Naive B cell (primary cell): ENCODE measurements at regions not wholly inside any gene's neighbourhood (a gene's known extent, or its start where the extent isn't known, plus 50 kb on each side); places are given as distances from the start of the nearest gene placed in this dataset.
A peak's percentile ranks its signal among the peaks of the same experiment; 100 is the strongest.
"Not testable (repeated sequence)": the region's sequence is repeated elsewhere in the genome, so short reads cannot be mapped to it uniquely, and the experiment has no call there.

ENCODE experiments used
- ATAC-seq, 2 donors: fragments of 150-1000 bp; cut with Tn5 transposase; 2 replicates each; pipeline ENCODE4 v1.10.0; 2021; ENCODE audit warnings: low read depth in 2 of 2, mild to moderate bottlenecking in 2 of 2, moderate library complexity in 2 of 2
- DNase-seq: peaks from one replicate; pipeline ENCODE4 v3.0.0; 2022
- H3K27ac Mint-ChIP-seq, 6 donors: one replicate each; pipeline ENCODE4 v1.8.0; 2020 to 2022; ENCODE audit warnings: mild to moderate bottlenecking in 6 of 6, mixed read lengths in 6 of 6, moderate library complexity in 5 of 6, inconsistent platforms in 2 of 6
- H3K27me3 Mint-ChIP-seq, 3 donors: one replicate each; pipeline ENCODE4 v1.8.0; 2021 to 2022; ENCODE audit warnings: mixed read lengths in 3 of 3, mild to moderate bottlenecking in 1 of 3
- H3K36me3 Mint-ChIP-seq, 2 donors: one replicate each; pipeline ENCODE4 v1.8.0; 2020 to 2022; ENCODE audit warnings: mixed read lengths in 2 of 2, inconsistent platforms in 1 of 2, mild to moderate bottlenecking in 1 of 2
- H3K4me1 Mint-ChIP-seq, 3 donors: one replicate each; pipeline ENCODE4 v1.8.0; 2020 to 2022; ENCODE audit warnings: mixed read lengths in 3 of 3, inconsistent platforms in 1 of 3, mild to moderate bottlenecking in 1 of 3, moderate library complexity in 1 of 3
- H3K4me3 Mint-ChIP-seq, 8 donors: one replicate each; pipeline ENCODE4 v1.8.0; 2020 to 2022; ENCODE audit warnings: mild to moderate bottlenecking in 8 of 8, mixed read lengths in 8 of 8, moderate library complexity in 8 of 8, inconsistent platforms in 2 of 8
- H3K9me3 Mint-ChIP-seq, 7 donors: one replicate each; pipeline ENCODE4 v1.8.0; 2020 to 2022; ENCODE audit warnings: mixed read lengths in 7 of 7, mild to moderate bottlenecking in 5 of 7, inconsistent platforms in 2 of 7, moderate library complexity in 1 of 7

DNA sequence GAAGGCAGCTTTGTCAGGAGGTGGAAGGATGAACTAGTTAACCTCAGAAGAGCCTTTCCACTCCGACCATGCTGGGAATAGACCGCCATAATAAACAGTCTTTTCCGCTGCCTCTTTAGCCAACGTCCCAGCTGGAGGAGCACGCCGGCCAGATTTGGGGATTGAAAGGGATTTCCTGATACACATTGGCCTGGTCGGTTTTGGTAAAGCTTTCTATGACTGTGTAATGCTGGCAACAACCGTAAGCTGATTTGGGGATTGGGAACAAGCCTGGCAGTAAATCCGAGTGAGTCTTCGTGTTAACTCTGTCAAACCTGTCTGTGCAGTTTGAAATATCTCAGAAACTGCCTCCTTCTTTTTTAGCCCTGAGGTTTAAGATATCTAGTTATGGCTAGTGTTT is 87.0 kb downstream of the DAD1 start:
- Mint-ChIP-seq H3K4me3 (no peak overlapping the region), H3K9me3 (no peaks in the 10 kb centered on the region), H3K27ac (peak overlapping the region in 1 of 6 donors; percentile 63), H3K36me3 (no peaks in the 10 kb centered on the region), H3K4me1 (peaks cover 25 to 40% (median 33%) of the 10 kb centered on the region in 3 donors), H3K27me3 (no peaks in the 10 kb centered on the region)
- no peak for ATAC-seq
- DNase-seq = no peak

DNA sequence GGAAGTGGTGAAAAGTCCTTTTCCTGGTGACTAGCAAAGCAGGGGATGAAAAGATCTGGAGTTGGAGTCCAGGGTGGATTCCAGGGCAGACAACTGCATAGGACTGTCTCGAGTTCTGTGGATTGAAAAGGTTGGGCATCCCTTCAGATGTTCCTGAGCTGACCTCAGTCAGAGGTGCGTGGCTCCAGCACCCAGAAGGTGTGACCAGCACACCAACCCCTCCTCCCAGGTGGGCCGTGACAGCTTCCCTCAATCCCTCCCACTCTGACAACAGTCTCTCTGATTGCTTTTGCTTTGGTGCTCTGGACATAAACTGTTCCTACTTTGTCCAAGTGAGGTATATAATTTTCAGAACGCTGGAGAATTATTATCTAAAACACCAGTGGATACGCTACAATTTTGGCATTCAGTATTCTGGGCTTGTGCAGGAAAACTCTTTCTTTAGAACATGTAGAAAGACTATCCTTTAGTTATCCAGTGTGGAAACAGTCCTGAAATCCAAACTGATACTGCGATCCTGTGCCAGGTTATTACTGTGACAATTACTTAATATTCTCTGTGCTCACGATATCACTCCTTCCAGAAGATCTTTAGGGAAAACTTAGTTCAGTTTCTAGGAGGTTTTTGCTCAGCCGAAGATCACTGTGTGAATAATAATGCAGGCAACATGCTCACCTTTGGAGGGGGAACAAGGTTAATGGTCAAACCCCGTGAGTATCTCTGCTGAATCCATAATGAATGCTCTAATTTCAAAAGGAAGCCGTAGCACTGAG is 87.9 kb downstream of the DAD1 start:
- Mint-ChIP-seq H3K4me3 (no peak overlapping the region), H3K36me3 (no peaks in the 10 kb centered on the region), H3K27me3 (no peaks in the 10 kb centered on the region), H3K27ac (peak overlapping the region in 1 of 6 donors; percentile 63), H3K4me1 (peaks cover 28 to 40% (median 30%) of the 10 kb centered on the region in 3 donors), H3K9me3 (no peaks in the 10 kb centered on the region)
- ATAC-seq = no peak
- DNase-seq = no peak

DNA sequence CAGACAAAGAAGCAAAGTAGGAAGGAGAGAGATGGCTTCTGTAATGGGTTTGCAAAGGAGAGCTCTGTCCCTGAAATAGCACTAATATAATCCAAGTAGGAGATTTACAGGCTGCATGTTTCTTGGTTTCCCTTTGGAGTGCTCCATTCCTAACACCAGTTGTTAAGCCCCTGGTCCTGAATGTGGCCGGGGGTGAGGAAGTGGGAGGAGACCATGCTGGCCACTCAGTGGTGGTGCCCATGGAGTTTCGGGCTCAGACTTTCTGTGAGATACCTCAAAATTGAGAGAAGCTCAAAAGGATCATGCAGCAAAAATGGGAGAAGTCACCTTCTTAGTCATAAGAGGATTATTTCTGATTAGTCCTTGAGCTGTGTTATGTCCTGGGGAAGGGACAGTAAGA is 88.5 kb downstream of the DAD1 start:
- no peaks in the 10 kb centered on the region for H3K27me3 Mint-ChIP-seq
- no peak overlapping the region for H3K27ac Mint-ChIP-seq
- no peak overlapping the region for H3K4me3 Mint-ChIP-seq
- H3K9me3 Mint-ChIP-seq = no peaks in the 10 kb centered on the region
- H3K36me3 Mint-ChIP-seq = no peaks in the 10 kb centered on the region
- ATAC-seq (no peak), DNase-seq (no peak)
- H3K4me1 Mint-ChIP-seq = peaks cover 26 to 38% (median 29%) of the 10 kb centered on the region in 3 donors

DNA sequence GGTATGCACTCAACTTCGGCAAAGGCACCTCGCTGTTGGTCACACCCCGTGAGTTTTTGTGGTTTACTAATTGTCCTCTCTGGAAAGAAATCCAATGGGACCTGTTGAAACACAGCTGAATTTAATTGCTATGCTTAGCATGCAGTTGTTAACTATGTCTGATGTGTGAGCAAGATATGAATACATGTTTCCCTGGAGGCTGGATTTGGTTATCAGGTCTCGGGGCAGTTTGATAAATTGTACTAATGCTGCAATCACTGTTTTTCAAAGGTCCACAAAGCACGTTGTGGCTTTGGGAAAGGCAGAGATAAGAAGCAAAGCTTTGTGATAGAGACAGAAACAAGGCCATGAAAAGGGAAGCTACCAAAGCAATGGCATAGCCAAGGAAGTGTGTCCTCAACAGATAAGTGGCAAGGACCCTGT is 91.3 kb downstream of the DAD1 start:
- no peak for ATAC-seq
- Mint-ChIP-seq H3K4me3 (peak overlapping the region in 1 of 8 donors; percentile 18), H3K36me3 (no peaks in the 10 kb centered on the region), H3K9me3 (no peaks in the 10 kb centered on the region), H3K4me1 (peaks cover 22 to 40% (median 38%) of the 10 kb centered on the region in 3 donors), H3K27me3 (no peaks in the 10 kb centered on the region), H3K27ac (peak overlapping the region in 1 of 6 donors; percentile 56)
- DNase-seq = no peak

DNA sequence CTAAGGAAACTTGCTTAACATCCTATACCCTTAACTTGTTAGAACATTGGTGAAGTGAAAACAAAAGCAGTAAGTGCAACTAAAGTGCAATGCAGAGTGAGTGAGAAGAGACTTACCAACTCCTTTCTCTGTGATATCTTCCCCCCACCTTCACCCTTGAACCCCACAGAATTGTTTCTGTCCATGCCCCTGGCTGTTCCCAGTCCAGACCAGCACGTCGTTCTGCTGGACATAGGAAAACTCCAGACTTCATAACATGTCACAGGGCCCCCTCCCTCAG is 91.9 kb downstream of the DAD1 start:
- Mint-ChIP-seq H3K36me3 (no peaks in the 10 kb centered on the region), H3K27me3 (no peaks in the 10 kb centered on the region)

DNA sequence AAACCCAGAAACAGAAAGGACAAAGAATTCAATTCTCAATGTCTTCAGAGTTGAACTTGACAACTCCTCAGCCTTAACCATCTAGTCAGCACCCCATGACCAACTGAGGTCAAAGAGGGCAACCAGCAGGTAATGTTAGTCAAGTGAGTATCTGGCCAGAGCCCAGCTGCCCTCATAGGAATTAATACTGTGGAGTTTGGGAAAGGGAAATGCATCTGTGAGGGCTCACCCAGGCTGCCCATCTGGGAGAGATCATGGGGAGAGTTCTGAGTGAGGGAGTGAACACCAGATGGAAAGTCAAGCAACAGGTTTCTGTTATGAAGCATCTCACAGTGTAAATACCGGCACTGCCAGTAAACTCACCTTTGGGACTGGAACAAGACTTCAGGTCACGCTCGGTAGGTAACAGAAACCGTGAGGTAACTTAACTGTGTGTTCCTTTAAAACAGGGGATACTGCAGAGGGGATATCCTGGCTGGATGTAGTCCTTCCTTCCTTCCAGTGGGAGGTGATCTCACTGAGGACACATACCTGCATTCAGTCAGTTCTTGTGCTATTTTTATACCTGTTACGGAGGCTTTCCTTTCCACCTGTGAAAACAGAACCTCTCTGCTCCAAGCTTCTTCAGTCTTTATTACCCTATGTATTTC is 94.4 kb downstream of the DAD1 start:
- Mint-ChIP-seq H3K27me3 (no peaks in the 10 kb centered on the region), H3K4me1 (peaks cover 42 to 62% (median 48%) of the 10 kb centered on the region in 3 donors), H3K9me3 (no peaks in the 10 kb centered on the region), H3K4me3 (no peak overlapping the region), H3K36me3 (no peaks in the 10 kb centered on the region), H3K27ac (peak overlapping the region in 2 of 6 donors; percentile 76 to 87)
- ATAC-seq (no peak), DNase-seq (no peak)

More for the DNA sequence above, 91.9 kb downstream of the DAD1 start:
- no peaks in the 10 kb centered on the region for H3K9me3 Mint-ChIP-seq
- H3K4me3 Mint-ChIP-seq = peak overlapping the region in 2 of 8 donors; percentile 6 to 37
- H3K27ac Mint-ChIP-seq = peak overlapping the region in 4 of 6 donors; percentile 40 to 86 (median 78)
- H3K4me1 Mint-ChIP-seq = peaks cover 26 to 42% (median 39%) of the 10 kb centered on the region in 3 donors
- no peak for DNase-seq
- peak; percentile 12 to 44 for ATAC-seq

DNA sequence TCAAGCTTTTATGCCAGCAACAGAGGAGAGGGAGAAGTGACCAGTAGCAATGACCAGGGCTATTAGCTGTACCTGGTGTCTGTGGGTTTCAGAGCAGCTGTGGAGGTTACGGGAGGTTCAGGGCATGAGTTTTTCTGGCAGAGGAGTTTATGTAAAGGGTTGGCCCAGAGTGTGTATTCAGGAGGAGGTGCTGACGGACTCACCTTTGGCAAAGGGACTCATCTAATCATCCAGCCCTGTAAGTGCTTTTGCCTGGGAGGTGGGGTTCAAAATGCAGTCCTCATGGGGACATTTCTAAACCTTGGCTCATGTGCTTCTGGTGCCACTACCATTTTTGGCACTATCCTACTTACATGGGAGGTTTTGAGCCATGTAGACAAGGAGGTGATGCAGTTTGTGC is 95.3 kb downstream of the DAD1 start:
- DNase-seq = no peak
- Mint-ChIP-seq H3K27ac (peak overlapping the region in 1 of 6 donors; percentile 75), H3K9me3 (no peaks in the 10 kb centered on the region), H3K36me3 (no peaks in the 10 kb centered on the region), H3K27me3 (no peaks in the 10 kb centered on the region), H3K4me3 (no peak overlapping the region), H3K4me1 (peaks cover 44 to 64% (median 53%) of the 10 kb centered on the region in 3 donors)
- no peak for ATAC-seq

DNA sequence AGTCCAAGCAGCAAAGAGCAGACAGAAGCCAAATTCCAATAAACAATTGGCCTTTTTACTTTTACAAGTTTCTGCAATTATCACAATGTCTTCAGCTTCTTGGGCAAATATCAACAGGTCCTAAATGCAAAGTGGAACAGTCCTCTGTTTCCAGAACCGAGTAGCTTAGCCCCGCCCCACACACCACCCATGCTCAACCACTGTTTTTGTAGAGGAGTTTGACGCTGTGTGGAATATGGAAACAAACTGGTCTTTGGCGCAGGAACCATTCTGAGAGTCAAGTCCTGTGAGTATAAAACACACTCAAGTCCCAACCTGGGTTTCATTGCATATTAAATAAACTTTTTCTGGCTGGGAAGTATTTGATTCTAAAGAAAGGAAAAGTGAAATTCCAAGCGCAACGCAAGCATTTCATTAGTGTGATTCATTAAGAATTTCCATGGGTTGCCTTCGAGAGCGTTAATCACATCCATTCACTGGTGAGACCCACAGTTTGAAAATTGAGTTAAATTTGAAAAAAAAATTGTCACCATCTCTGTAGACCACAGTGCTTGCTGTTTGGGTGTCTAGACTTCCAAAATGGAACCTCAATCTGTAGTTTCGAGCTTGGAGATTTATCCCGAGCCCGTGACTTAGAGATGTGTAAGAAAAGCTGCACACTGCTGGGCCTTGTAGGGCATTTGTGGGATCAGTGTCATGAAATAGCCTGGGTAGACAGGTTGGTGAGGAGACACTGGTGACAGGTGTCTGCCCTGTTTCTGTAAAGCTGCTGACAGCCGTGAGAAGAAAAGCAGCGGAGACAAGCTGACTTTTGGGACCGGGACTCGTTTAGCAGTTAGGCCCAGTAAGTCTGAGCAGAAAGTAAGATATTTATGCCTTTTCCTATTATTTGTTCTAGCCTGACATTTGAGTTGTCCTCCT is 96.1 kb downstream of the DAD1 start:
- H3K36me3 Mint-ChIP-seq = no peaks in the 10 kb centered on the region
- DNase-seq = no peak
- H3K4me1 Mint-ChIP-seq = peaks cover 49 to 66% (median 52%) of the 10 kb centered on the region in 3 donors
- no peak for ATAC-seq
- H3K9me3 Mint-ChIP-seq = no peaks in the 10 kb centered on the region
- no peaks in the 10 kb centered on the region for H3K27me3 Mint-ChIP-seq
- H3K4me3 Mint-ChIP-seq = peak overlapping the region in 1 of 8 donors; percentile 16
- peak overlapping the region in 2 of 6 donors; percentile 27 to 75 for H3K27ac Mint-ChIP-seq

DNA sequence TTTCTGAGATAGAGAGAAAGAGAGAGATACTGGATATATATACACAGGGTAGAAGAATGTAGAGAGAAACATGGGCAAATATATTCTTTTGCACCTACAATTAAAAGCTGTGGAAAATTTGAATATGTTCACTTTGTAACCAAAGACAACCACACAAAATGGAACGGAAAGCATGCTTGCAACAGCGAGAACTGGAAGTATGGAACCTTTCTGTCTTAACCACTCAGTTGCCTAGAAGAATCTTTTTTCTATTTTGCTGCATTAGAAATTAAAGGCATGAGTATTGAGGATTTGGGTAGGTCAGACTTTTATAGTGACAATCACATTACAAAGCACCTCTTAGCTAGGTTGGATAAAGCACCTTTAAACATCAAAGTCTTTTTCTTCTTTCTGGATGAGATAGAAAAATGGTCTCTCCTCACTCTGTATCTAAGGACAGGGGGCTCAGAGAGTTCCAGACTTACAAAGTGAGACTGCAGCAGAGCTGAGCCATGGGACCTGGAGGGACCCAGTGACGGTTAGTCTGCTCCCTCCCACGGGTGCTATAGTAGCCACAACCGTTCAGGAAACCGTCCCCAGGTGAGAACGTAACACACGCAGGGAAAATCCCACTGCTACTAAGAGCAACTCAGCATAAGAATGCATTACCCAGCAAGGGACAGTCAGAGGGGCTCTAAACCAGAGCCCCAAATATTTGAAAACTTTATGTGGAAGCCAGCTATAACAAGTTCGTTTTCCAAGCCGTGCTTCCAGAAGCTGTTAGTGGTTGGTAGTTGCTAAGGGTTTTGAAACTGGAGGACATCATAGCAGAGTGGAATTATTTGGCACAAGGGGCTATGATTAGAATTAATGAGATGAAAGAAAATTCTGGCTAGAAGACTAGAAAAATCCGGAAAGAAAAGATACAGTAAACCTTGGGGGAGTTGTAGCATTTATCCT is 97.1 kb downstream of the DAD1 start:
- Mint-ChIP-seq H3K27me3 (no peaks in the 10 kb centered on the region), H3K36me3 (no peaks in the 10 kb centered on the region), H3K27ac (peak overlapping the region in 3 of 6 donors; percentile 27 to 59 (median 30)), H3K4me3 (peak overlapping the region in 3 of 8 donors; percentile 16 to 31 (median 19)), H3K4me1 (peaks cover 42 to 66% (median 44%) of the 10 kb centered on the region in 3 donors), H3K9me3 (no peaks in the 10 kb centered on the region)
- no peak for DNase-seq
- peak; percentile 54 to 59 for ATAC-seq

DNA sequence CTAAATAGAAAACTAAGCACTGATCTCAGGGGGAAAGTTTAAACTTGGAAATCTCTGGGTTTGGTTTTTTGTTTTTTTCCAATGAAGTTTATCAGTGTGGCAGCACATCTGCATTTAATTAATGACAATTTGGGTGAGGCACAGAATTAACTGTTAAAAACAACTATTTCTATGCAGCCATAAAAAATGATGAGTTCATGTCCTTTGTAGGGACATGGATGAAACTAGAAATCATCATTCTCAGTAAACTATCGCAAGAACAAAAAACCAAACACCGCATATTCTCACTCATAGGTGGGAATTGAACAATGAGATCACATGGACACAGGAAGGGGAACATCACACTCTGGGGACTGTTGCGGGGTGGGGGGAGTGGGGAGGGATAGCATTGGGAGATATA is 98.0 kb downstream of the DAD1 start:
- DNase-seq, H3K4me3 Mint-ChIP-seq, H3K36me3 Mint-ChIP-seq, H3K27me3 Mint-ChIP-seq, H3K9me3 Mint-ChIP-seq, ATAC-seq: not testable (repeated sequence)
- peak overlapping the region in 2 of 6 donors; percentile 22 to 30 for H3K27ac Mint-ChIP-seq
- peaks cover 35 to 63% (median 36%) of the 10 kb centered on the region in 3 donors for H3K4me1 Mint-ChIP-seq

DNA sequence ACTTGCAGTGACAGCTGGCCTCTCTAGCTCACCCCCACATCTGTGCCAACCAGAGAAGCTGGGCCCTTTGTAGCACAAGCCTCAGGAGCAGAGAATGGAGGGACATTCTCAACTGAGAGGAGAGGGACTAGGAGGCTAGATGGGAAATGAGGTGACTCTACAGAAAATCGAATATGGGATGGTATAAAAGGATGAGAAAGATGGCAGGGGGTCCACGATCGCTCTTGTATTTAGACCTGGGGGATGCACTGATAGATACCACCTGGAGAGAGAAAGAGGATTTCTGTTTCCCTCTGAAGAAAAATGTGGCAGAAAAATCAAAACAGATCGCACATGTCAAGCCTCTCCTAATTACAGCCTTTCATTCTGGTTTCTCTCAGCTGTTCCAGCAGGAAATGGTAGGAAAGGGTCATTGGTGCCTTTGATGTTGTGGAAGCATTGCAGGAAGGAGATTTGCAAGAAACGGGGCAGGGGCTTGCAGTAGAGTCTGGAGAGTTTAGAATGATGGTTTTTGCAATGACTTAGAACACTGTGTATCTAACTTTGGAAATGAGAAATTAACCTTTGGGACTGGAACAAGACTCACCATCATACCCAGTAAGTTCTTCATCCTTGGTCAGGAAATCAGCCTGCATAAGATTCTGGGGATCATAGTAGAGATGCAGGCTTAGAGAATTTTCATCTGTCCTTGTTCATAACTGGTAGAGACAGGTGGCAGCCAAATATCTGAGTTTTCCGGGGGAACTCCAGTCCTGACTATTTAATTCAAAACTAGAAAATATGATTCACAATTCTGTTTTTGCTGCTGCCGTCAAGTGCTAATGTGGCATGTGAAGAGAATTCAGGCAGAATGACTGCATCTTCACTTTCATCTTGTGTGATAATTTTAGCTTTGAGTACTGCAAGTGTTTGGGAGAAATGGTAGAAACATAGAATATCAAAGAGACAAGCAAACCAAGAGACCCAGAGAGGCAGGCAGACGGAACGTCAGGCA is 98.8 kb downstream of the DAD1 start:
- no peak for ATAC-seq

DNA sequence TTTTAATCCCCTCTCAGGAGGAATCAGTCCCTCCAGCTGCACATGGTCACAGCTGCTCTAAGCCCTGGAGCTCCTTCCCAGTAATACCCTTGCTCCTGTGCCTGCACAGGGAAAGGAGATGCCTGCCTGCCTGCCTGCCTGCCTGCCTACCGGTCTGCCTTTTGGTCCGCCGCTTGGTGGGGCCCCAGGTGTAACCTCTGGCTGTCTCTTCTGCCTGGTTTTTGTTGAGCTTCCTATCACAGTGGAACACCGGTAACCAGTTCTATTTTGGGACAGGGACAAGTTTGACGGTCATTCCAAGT is 99.8 kb downstream of the DAD1 start:
- peak overlapping the region in 1 of 8 donors; percentile 12 for H3K4me3 Mint-ChIP-seq
- no peaks in the 10 kb centered on the region for H3K27me3 Mint-ChIP-seq
- no peaks in the 10 kb centered on the region for H3K36me3 Mint-ChIP-seq
- H3K9me3 Mint-ChIP-seq = no peaks in the 10 kb centered on the region
- peaks cover 25 to 64% (median 35%) of the 10 kb centered on the region in 3 donors for H3K4me1 Mint-ChIP-seq
- ATAC-seq (no peak), DNase-seq (no peak)
- peak overlapping the region in 2 of 6 donors; percentile 12 to 17 for H3K27ac Mint-ChIP-seq

More for the DNA sequence above, 98.8 kb downstream of the DAD1 start:
- H3K36me3 Mint-ChIP-seq = no peaks in the 10 kb centered on the region
- H3K4me3 Mint-ChIP-seq = no peak overlapping the region
- H3K27ac Mint-ChIP-seq = peak overlapping the region in 3 of 6 donors; percentile 2 to 41 (median 2)
- no peaks in the 10 kb centered on the region for H3K9me3 Mint-ChIP-seq
- no peaks in the 10 kb centered on the region for H3K27me3 Mint-ChIP-seq
- DNase-seq = no peak
- H3K4me1 Mint-ChIP-seq = peaks cover 30 to 62% (median 35%) of the 10 kb centered on the region in 3 donors
